Loucy (cell line): ENCODE measurements at regions not wholly inside any gene's neighbourhood (a gene's known extent, or its start where the extent isn't known, plus 50 kb on each side); places are given as distances from the start of the nearest gene placed in this dataset.

Experiments used
- H2AFZ ChIP-seq: fragments of 200-600 bp; sonication (generic); 2 replicates; pipeline ENCODE4 v1.6.0; 2016; ENCODE audit warnings: antibody characterized with exemption, mild to moderate bottlenecking, low read length, moderate library complexity
- H3F3A ChIP-seq: fragments of 200-600 bp; 2 replicates; pipeline ENCODE4 v1.6.0; 2016; ENCODE audit warnings: antibody characterized with exemption, low read depth, mild to moderate bottlenecking
- H3K27me3 ChIP-seq: fragments of 200-600 bp; sonication (generic); 2 replicates; pipeline ENCODE4 v1.6.1; 2014; ENCODE audit warnings: low read length, mild to moderate bottlenecking; ENCODE audit not compliant: insufficient read depth, poor library complexity, severe bottlenecking
- H3K36me3 ChIP-seq: fragments of 200-600 bp; sonication (generic); 2 replicates; pipeline ENCODE4 v1.6.1; 2016; ENCODE audit warnings: low read length; ENCODE audit not compliant: insufficient read depth
- H3K4me1 ChIP-seq: fragments of 200-600 bp; sonication (generic); 2 replicates; pipeline ENCODE4 v1.5.1; 2014; ENCODE audit warnings: low read length, mild to moderate bottlenecking; ENCODE audit not compliant: insufficient read depth, poor library complexity, severe bottlenecking
- H3K4me2 ChIP-seq: fragments of 200-600 bp; sonication (generic); 2 replicates; pipeline ENCODE4 v1.6.0; 2014; ENCODE audit warnings: antibody characterized with exemption, low read length, low read depth, mild to moderate bottlenecking; ENCODE audit not compliant: poor library complexity, severe bottlenecking
- H3K4me3 ChIP-seq: fragments of 200-600 bp; sonication (generic); 2 replicates; pipeline ENCODE4 v1.5.1; 2014; ENCODE audit warnings: low read length, mild to moderate bottlenecking, mixed read lengths; ENCODE audit not compliant: poor library complexity, severe bottlenecking
- H3K79me2 ChIP-seq: fragments of 200-600 bp; sonication (generic); 2 replicates; pipeline ENCODE4 v1.6.1; 2014; ENCODE audit warnings: low read length; ENCODE audit not compliant: insufficient read depth
- H3K9ac ChIP-seq: fragments of 200-600 bp; sonication (generic); 2 replicates; pipeline ENCODE4 v1.6.0; 2014; ENCODE audit warnings: mild to moderate bottlenecking, low read depth, low read length, moderate library complexity; ENCODE audit not compliant: poor library complexity, severe bottlenecking
- H3K9me2 ChIP-seq: fragments of 200-600 bp; sonication (generic); replicated peaks from 2 replicates; pipeline ENCODE4 v1.6.1; 2016; ENCODE audit warnings: low read depth, low read length, mixed read lengths
- H3K9me3 ChIP-seq: fragments of 200-600 bp; sonication (generic); 2 replicates; pipeline ENCODE4 v1.6.1; 2014; ENCODE audit warnings: mild to moderate bottlenecking, antibody characterized with exemption, low read length, low read depth; ENCODE audit not compliant: insufficient read depth
- H4K20me1 ChIP-seq: fragments of 200-600 bp; sonication (generic); 2 replicates; pipeline ENCODE4 v1.6.0; 2014; ENCODE audit warnings: antibody characterized with exemption, low read length, mild to moderate bottlenecking; ENCODE audit not compliant: insufficient read depth, poor library complexity, severe bottlenecking
- EZH2phosphoT487 ChIP-seq: fragments of 200-600 bp; IDR thresholded peaks from 2 replicates; pipeline ENCODE4 v1.6.1; 2018; ENCODE audit warnings: antibody characterized with exemption, mild to moderate bottlenecking, moderate library complexity, borderline replicate concordance
- TF ChIP-seq, protein P1 (sequence below): fragments of 200-600 bp; sonication (generic); conservative IDR thresholded peaks from 2 replicates; pipeline ENCODE4 v1.5.1; 2014; ENCODE audit warnings: mild to moderate bottlenecking, antibody characterized with exemption, low read length

DNA sequence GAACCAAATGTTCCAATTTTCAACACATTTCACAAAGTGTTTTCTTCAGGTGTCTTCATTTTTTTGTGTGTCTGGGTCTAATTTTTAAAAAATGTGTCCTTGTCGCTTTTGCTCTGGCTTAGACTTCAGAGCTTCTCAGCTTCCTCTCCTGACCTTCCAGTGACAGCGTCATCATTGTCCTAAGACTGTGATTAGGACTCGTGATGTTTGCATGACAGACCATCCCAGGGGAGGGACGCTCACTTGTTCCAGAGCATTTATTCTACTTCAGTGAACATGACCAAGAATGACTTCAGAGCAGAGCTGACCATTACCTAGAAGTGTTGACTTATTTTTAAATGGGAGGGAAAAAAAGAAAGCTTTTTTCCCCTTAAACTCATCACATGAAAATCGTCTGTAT lies 591.9 kb downstream of the IRS1 start:
- H4K20me1 ChIP-seq = no peaks in the 10 kb centered on the region
- no peaks in the 10 kb centered on the region for H3K79me2 ChIP-seq
- no peak overlapping the region for H3K9ac ChIP-seq
- TF ChIP-seq, protein P1, sequence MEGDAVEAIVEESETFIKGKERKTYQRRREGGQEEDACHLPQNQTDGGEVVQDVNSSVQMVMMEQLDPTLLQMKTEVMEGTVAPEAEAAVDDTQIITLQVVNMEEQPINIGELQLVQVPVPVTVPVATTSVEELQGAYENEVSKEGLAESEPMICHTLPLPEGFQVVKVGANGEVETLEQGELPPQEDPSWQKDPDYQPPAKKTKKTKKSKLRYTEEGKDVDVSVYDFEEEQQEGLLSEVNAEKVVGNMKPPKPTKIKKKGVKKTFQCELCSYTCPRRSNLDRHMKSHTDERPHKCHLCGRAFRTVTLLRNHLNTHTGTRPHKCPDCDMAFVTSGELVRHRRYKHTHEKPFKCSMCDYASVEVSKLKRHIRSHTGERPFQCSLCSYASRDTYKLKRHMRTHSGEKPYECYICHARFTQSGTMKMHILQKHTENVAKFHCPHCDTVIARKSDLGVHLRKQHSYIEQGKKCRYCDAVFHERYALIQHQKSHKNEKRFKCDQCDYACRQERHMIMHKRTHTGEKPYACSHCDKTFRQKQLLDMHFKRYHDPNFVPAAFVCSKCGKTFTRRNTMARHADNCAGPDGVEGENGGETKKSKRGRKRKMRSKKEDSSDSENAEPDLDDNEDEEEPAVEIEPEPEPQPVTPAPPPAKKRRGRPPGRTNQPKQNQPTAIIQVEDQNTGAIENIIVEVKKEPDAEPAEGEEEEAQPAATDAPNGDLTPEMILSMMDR = no peak
- no peak overlapping the region for H3K4me2 ChIP-seq
- no peak overlapping the region for H2AFZ ChIP-seq
- H3K4me1 ChIP-seq = no peaks in the 10 kb centered on the region
- H3K9me3 ChIP-seq = no peaks in the 10 kb centered on the region
- H3K36me3 ChIP-seq = no peaks in the 10 kb centered on the region
- no peaks in the 10 kb centered on the region for H3K9me2 ChIP-seq
- no peak overlapping the region for H3K4me3 ChIP-seq
- H3F3A ChIP-seq = no peaks in the 10 kb centered on the region
- H3K27me3 ChIP-seq = no peaks in the 10 kb centered on the region

DNA sequence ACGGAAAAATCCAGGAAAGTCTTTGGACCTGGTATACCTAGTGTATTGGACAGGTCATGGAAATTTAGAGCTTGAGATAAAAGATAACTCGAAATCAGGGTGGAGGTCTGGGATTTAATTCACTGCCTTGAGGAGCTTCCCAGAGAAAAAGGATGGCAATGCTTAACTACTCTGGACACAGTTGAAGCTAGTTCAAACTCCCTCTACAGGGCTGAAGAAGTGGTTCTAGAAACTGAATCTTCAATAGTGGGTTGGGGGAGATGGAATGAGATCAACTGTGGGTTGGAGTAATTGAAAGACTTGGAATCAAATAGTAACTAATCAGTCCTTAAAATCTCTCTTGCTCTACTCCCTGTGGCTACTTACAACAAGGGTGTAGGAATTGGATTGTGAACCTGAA lies 600.1 kb downstream of the IRS1 start:
- Histone ChIP-seq H3K4me2 (no peak overlapping the region), H3K27me3 (no peaks in the 10 kb centered on the region), H2AFZ (no peak overlapping the region), H3K4me1 (no peaks in the 10 kb centered on the region), H3K9me2 (no peaks in the 10 kb centered on the region), H3K9ac (no peak overlapping the region), H3K36me3 (no peaks in the 10 kb centered on the region), H3K9me3 (no peaks in the 10 kb centered on the region), H3K4me3 (no peak overlapping the region), H3K79me2 (no peaks in the 10 kb centered on the region), H4K20me1 (no peaks in the 10 kb centered on the region), H3F3A (no peaks in the 10 kb centered on the region)
- TF ChIP-seq EZH2phosphoT487 = no peak
- TF ChIP-seq, protein P1 = no peak

DNA sequence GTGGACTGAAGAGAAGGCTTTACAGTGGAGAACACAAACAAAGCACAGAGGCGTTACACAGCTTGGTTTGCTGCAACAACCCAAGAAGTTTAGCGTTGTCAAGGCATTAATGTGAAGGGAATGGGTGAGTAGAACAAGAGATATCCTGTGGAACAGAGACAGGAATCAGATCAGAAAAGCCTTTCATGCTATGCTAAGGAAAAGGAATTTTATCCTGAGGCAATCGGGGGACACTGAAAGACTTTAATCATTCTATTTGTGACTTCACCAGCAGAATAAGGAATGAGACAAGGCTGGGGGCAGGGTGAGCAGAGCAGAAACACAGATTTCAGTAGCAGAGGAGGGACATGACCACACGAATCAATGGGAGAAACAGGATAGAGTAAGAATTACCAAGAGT lies 600.7 kb downstream of the IRS1 start:
- H2AFZ ChIP-seq = no peak overlapping the region
- TF ChIP-seq, protein P1 = no peak
- no peak for TF ChIP-seq EZH2phosphoT487
- no peak overlapping the region for H3K4me2 ChIP-seq

More for the DNA sequence above, 600.7 kb downstream of the IRS1 start:
- no peaks in the 10 kb centered on the region for H3K27me3 ChIP-seq
- H3K4me3 ChIP-seq = no peak overlapping the region
- no peaks in the 10 kb centered on the region for H3K9me3 ChIP-seq
- H3K4me1 ChIP-seq = no peaks in the 10 kb centered on the region
- no peak overlapping the region for H3K9ac ChIP-seq
- no peaks in the 10 kb centered on the region for H3K79me2 ChIP-seq
- no peaks in the 10 kb centered on the region for H3K9me2 ChIP-seq
- H3F3A ChIP-seq = no peaks in the 10 kb centered on the region
- no peaks in the 10 kb centered on the region for H3K36me3 ChIP-seq
- H4K20me1 ChIP-seq = no peaks in the 10 kb centered on the region
